GM21423 (cell line): ENCODE measurements at regions not wholly inside any gene's neighbourhood (a gene's known extent, or its start where the extent isn't known, plus 50 kb on each side); places are given as distances from the start of the nearest gene placed in this dataset.

Source experiments
- ATAC-seq: cut with Tn5 transposase; IDR thresholded peaks from one replicate; pipeline ENCODE4 v1.9.1; 2021; ENCODE audit warnings: mild to moderate bottlenecking, moderate library complexity; ENCODE audit not compliant: unreplicated experiment

DNA sequence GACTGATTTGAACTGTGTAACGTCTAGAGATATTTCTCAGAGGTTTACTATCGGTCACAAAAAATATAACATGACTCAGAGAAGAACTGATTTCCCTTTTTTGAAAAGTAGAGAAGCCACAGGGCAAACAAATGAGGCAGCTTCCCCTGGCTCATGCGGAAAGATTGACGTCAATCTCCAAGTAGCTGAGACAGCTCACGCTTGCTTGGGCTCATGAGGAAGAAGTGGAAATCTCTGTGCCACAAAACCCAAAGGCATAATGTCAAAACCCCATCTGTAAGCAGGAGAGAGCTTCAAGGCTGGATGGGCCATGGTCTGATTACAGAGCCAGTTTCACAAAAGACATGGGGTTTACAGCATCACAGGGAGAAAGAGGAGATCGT lies 188.1 kb downstream of the ARL4C start:
- ATAC-seq: peak; percentile 89

DNA sequence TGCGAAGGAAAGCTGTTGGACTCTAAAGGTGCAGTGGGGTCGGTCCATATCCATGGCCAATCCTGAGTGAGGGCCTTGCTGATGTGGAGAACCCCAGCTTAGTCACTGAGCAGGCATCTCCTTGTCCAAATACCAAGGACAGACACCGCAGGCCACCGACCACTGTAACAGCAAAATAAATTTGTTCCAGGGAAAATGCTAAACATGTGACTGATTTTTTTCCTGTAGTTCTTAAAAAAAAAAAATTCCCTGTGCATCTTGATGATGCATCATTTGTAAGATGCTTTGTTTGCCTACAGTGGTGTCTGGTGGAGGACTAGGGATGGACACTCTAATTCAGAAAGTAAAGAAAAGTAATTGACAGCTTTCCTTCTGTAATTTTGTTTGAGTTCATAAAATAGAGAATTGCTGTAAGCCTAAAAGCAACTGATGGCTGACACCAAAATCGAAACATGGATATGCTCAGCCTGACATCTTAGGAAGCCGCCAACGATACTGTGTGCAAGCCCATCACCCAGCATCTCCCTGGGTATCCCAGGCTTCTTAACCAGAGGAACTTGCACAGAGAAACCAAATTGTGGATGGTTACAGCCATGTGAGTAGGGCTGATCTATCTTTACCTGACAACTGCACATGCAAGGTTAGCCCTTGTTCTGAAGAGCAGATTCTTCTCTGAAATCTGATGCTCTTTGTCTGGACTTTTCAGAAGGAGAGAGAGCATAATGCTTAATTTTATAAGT lies 188.6 kb downstream of the ARL4C start:
- no peak for ATAC-seq

DNA sequence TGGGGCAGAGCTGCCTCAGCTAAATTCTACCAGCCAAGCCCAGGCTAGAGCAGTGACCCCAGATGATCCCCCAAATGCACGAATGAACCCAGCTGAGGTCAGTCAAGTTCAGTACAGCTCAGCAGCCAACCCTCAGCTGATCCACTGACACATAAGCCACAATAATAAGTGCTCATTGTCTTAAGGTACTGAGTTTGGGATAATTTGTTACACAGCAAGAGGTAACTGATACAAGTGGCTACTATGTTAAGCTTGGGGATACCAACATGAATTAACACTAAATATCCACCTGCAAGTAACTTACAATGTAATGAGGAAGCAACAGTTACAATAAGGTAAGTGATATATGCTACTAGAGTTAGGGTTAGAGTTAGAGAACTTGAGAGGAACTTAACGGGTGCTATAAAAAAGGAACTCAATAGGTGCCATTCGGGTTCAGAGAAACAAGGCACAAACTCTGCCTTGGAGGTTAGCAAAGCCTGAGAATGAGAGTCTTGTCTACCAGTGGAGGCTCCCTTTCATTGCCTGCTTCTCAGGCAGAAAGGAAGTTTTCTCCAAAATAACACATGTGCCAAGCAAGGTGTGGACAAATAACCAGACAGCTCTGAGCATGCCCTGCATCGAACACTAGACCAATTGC lies 189.4 kb downstream of the ARL4C start:
- no peak for ATAC-seq

DNA sequence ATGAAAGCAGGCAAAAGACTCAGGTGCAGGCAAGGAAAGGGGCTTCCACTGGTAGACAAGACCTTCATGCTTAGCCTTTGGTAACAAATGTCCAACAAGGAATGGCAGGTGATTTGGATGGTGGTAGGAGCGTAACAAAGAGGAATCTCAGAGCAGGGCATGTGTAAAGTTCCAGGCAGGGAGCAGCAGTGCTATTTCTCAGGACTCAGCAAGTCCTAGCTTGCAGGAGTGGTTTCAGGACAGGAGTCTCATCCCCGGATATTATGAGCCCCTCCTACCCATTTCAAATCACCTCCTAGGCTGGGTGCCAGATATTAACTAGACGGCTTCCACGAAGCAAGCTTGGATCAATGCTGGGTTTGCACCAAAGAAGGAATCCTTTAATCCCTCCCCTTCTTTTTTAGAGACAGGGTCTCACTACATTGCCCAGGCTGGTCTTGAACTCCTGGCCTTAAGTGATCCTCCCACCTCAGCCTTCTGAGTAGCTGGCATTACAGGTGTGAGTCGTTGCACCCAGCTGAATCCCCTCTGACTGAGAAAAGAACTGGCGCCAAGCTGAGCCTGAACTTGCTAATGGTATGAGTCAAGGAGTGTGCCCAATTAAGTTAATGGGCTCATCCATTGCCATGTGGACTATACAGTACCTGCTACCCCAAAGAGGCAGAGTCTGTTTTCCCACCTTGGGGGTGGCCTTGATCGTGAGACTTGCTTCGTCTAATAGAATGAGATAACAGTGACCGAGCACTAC lies 190.3 kb downstream of the ARL4C start:
- ATAC-seq: no peak

DNA sequence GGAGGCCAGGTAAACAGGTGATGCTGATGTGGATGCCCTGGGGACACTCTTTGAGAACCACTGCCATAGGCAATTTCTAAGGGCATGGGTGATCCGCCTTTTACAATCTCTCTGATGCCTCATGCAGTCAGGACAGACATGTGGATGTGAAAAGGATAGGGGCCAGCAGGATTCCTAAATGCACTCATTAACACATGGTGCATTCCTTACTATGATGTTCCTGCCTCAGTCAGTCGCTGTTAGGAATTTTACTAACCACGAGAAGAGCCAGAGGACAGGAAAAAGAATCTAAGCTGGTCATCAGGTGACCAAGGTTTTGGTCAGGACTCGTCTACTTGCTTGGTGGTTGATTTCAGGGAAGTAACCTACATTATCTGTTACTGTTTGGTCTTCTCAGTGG lies 191.0 kb downstream of the ARL4C start:
- ATAC-seq: no peak

DNA sequence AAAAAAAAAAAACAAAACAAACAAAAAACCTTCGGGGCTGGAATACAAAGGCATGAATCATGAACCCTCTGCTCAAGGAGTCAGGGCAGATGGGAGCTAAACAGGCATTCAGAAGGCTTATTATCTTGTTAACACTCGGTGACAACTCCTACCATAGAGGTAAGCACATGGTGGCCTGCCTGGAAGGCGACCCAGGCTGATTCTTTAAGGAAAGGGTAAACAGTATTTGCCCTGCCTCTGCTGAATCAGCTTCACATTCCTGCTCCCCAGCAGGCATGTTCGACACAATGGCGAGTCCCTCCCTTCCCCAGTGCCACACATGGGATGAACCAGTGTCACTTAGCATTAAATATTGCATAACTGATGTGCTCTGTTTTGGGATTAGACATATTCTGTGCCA lies 191.9 kb downstream of the ARL4C start:
- ATAC-seq: no peak

DNA sequence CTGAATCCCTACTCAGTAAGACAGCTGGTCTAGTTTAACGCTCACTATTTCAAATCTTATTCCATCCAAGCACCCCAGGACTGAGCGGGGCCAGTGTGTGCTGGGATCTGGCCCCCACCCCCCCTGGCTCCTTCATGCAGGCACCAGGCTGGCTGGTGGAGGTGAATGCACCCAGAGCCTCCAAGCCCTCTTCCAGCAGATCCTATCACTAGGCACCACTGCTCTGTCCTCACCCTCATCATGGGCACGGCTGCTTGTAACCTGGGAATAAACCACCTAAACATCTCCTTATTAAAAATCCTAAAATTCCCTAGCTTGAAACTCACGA lies 194.3 kb downstream of the ARL4C start:
- no peak for ATAC-seq

- ATAC-seq: no peak
These were observed 195.7 kb downstream of the ARL4C start for GRCh38 chr2:234300932-234301823.

DNA sequence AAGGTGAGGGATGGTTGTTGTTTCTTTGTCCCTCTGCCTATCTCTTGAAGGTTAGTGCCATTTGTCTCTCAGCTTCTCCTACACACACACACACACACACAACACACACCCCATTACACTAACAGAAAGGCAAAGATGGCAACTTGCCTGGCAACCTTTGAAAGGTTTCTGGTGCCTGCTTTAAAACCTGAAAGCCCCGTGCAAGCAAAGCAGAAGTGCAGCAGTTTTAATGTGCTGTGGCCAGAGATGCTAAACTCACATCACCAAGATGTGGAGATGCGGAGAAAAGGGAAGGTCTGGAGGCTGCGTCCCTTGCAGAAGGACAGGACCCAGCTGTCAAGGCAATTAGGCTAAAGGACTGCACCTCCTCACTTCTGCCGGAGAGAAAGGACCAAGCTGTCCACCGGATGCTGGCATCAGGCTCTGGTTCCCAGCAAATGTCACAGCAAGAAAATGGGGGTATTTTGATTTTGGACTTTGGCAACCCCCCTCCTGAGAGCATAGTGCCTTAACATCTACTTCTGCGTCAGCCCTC lies 196.4 kb downstream of the ARL4C start:
- no peak for ATAC-seq

- no peak for ATAC-seq
These were observed 198.0 kb downstream of the ARL4C start for GRCh38 chr2:234298918-234299317.

GRCh38 chr2:234296991-234297390 lies 199.9 kb downstream of the ARL4C start:
- no peak for ATAC-seq

DNA sequence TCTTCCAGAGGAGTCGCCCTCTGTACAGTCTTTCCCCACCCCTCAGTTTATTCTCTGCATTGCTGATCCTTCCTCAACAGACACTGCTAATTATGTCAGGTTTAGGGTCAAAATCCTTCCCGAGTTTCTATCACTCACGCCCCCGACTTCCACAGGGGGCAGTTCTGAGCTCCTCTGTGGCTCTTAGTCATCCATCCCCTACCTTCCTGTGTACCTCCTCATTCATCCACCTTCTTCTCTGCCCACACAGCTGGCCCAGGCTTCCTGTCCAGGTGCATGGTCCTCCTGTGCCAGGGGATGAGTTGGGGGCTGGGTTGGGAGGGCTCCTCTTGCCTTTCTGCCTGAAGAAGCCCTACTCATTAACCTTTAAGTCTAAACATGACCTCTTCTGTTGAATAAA lies 202.9 kb downstream of the ARL4C start:
- no peak for ATAC-seq

GRCh38 chr2:234292962-234293243 lies 204.0 kb downstream of the ARL4C start:
- no peak for ATAC-seq

GRCh38 chr2:234292205-234292961 lies 204.5 kb downstream of the ARL4C start:
- peak; percentile 51 for ATAC-seq

- peak; percentile 18 for ATAC-seq
These were observed 205.1 kb downstream of the ARL4C start for GRCh38 chr2:234291765-234292204.

DNA sequence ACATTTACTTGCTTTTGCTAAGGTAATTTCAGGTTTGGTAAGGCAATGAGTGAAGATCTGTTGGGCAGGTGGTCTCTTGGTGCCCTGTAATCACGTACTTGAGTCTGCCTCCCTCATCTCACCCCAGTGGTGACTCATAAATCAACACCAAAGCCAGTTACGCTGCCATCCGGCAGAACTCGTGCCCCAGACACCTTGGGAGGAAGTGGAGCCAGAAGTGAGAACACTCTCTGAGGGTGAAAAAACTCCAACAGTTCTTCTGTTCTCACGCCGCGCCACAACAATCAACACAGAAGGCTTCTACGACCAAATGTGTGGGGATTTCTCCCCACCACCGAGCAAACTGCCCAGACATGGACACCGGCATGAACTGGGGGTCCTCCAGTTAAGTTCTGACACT lies 206.2 kb downstream of the ARL4C start:
- ATAC-seq: peak; percentile 69

- ATAC-seq: no peak
These were observed 206.9 kb downstream of the ARL4C start for GRCh38 chr2:234289834-234290590.

- ATAC-seq: no peak
These were observed 207.9 kb downstream of the ARL4C start for GRCh38 chr2:234288974-234289455.

DNA sequence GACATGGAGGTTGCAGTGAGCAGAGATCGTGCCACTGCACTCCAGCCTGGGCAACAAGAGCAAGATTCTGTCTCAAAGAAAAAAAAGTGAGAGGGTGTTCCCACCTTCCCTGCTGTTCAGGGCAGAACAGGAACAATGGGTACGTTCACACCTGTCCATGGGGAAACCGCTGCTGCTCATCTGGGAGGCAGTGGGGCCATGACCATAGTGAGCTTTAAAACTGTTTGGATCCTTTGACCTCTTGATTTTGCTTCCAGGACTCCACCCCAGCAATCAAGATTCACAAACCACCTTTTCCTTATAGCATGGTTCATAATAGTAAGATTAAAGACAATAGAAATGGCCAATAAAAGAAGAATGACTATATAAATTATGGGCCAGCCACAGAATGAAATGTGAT lies 209.2 kb downstream of the ARL4C start:
- no peak for ATAC-seq
